Breast epithelium (tissue), 3 donors: ENCODE measurements at regions not wholly inside any gene's neighbourhood (a gene's known extent, or its start where the extent isn't known, plus 50 kb on each side); places are given as distances from the start of the nearest gene placed in this dataset.
"Not testable (repeated sequence)": the region's sequence is repeated elsewhere in the genome, so short reads cannot be mapped to it uniquely, and the experiment has no call there.

Experiments
- POLR2A ChIP-seq: fragments of 450-650 bp; IDR thresholded peaks from one replicate; pipeline ENCODE4 v1.6.1; 2016; ENCODE audit warnings: antibody characterized with exemption, mild to moderate bottlenecking, moderate library complexity
- TF ChIP-seq, protein P1 (sequence below), 3 donors: fragments of 450-650 bp; IDR thresholded peaks; one replicate each; pipeline ENCODE4 v1.5.1; 2016 to 2017; ENCODE audit warnings: antibody characterized with exemption in 3 of 3, mild to moderate bottlenecking in 3 of 3, moderate library complexity in 3 of 3

DNA sequence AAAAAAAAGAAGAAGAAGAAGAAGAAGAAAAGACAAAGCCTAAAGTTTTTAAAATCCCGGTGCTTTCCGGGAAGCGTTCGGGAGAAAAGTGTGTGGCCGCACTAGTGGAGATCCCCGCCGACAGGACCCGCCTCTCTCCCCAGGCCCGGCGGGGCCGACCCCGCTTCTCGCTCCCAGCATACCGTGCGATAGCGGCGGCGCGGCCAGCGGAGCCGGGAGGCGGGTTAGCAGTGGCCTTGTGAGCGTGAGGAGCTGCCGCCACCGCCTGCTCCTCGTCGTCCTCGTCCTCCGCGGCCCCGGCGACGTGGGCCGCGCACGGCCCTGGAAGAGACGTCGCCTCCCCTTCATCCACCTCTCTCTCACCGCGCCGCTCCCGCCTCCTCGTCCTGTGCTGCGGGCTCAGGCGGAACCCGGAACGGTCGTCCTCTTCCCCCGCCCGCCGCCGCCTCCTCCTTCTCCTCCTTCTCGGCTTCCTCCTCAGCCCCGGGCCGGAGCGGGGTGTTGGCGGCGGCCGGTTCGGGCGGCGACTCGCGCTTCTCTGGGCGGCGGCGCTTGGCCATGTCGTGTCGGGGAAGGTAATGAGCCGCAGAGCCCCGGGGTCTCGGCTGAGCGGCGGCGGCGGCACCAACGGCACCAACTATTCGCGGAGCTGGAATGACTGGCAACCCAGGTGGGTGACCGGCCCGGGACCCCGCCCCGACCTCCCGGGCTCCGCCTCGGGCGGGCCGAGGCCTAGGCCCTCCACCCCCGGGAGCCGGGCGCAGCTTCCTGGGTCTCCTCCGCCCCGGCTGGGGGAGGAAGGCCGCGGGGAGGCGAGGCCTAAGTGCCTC lies 62.6 kb upstream of the CDR2 start:
- TF ChIP-seq, protein P1, sequence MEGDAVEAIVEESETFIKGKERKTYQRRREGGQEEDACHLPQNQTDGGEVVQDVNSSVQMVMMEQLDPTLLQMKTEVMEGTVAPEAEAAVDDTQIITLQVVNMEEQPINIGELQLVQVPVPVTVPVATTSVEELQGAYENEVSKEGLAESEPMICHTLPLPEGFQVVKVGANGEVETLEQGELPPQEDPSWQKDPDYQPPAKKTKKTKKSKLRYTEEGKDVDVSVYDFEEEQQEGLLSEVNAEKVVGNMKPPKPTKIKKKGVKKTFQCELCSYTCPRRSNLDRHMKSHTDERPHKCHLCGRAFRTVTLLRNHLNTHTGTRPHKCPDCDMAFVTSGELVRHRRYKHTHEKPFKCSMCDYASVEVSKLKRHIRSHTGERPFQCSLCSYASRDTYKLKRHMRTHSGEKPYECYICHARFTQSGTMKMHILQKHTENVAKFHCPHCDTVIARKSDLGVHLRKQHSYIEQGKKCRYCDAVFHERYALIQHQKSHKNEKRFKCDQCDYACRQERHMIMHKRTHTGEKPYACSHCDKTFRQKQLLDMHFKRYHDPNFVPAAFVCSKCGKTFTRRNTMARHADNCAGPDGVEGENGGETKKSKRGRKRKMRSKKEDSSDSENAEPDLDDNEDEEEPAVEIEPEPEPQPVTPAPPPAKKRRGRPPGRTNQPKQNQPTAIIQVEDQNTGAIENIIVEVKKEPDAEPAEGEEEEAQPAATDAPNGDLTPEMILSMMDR (IDR thresholded peaks at IDR 0.05), result not testable (repeated sequence)
- TF ChIP-seq POLR2A, result not testable (repeated sequence)
